ENCODE measurements at regions not wholly inside any gene's neighbourhood (a gene's known extent, or its start where the extent isn't known, plus 50 kb on each side); places are given as distances from the start of the nearest gene placed in this dataset.
A peak's percentile ranks its signal among the peaks of the same experiment; 100 is the strongest.
"Not testable (repeated sequence)": the region's sequence is repeated elsewhere in the genome, so short reads cannot be mapped to it uniquely, and the experiment has no call there.

DNA sequence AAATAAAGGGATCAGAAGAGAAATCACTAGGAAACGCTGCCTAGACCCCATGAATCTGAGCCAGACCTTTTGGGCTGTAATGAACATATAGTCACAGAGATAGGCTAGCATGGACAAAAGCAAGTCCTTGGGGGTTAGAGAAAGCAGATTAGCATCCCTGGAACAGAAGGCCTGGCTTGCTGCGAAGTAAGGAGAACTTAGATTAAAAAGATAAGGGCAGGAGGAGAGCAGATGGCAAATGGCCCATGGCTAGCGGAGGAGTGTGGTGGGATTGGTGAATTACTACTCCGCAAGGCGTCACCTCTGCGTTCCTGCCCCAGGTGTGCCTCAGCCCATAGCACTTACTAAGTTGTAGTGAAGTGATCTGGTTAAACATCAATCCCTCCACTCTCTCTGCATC is 92.3 kb upstream of the ZNF438 start:
- no peak for DNase-seq (ENCODE audit: low read depth, low spot score)

DNA sequence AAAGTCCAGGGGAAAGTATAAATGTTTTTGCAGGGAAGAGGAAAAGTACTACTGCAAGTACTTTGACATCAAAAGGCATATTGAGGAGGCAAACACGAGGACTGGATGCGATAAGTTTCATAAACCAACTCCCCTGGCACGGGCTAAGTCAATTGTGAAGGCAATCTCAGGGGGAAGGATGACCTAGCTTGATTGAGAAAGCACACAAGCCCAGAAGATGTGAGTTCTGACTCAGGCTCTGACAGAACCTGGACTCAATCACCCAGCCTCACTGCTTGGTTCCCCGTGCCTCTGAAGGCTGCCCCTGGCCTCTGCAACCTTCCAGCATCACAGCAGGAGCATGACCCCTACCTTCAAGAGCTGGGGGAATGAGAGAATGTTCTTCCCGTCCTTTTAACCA is 93.2 kb upstream of the ZNF438 start:
- DNase-seq (ENCODE audit: low read depth, low spot score) = no peak

GRCh38 chr10:31125789-31126188 is 94.1 kb upstream of the ZNF438 start:
- DNase-seq (ENCODE audit: low read depth, low spot score) = no peak

- DNase-seq (ENCODE audit: low read depth, low spot score) = no peak
Observed at GRCh38 chr10:31126593-31126992, 94.9 kb upstream of the ZNF438 start.

DNA sequence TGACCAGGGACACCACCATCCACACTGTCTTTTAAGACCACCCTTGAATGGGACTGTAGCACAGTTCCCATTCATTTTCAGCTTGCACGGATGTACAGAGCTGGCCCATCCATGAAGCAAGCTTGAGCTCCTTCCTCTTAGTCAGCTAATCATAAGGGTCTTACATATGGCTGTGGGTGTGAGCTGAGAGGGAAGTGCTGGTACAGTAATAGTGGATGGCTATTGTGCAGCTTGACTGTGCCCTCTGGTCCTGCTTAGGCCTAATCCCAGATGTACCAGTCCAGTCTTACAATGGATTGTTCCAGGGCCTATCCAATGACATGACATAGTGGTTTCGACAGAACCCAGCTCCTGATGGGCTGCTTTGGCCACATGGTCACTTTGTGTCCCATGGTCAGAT is 96.9 kb upstream of the ZNF438 start:
- no peak for DNase-seq (ENCODE audit: low read depth, low spot score)

- peak; percentile 62 for DNase-seq (ENCODE audit: low read depth, low spot score)
Observed at GRCh38 chr10:31129271-31129670, 97.6 kb upstream of the ZNF438 start.

GRCh38 chr10:31129880-31130405 is 98.3 kb upstream of the ZNF438 start:
- DNase-seq (ENCODE audit: low read depth, low spot score) = peak; percentile 20

- DNase-seq (ENCODE audit: low read depth, low spot score) = no peak
Observed at GRCh38 chr10:31130406-31130805, 98.7 kb upstream of the ZNF438 start.

GRCh38 chr10:31131251-31131650 is 99.6 kb upstream of the ZNF438 start:
- DNase-seq (ENCODE audit: low read depth, low spot score) = no peak

DNA sequence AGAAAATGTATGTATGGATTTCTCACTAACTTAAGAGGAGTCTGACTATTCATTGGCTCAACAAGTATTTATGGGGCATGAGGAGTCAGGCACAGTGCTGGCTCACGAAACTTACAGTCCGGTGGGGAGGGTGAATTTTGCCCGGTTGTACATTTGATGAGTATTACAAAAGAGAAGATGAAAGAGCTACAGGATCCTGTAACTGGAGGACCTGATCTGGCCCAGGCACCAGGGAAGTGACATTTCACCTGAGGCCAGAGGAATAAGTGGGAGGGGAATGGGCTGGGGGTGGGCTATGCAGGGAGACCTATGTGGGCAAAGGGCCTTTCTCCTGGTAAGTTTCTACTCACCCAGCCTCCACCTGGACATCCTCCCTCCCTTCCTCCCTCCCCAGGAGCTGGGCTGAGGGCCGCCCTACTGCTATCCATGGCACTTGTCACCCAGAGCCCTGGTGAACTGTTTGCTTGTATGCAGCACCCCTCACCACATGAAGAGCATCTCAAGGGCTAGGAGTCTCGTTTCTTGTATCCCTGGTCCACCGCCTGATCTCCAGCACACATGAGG is 101.1 kb upstream of the ZNF438 start:
- DNase-seq (ENCODE audit: low read depth, low spot score) = no peak

- DNase-seq (ENCODE audit: low read depth, low spot score) = no peak
Observed at GRCh38 chr10:31133251-31133791, 101.7 kb upstream of the ZNF438 start.

- peak; percentile 83 for DNase-seq (ENCODE audit: low read depth, low spot score)
Observed at GRCh38 chr10:31133792-31134310, 102.2 kb upstream of the ZNF438 start.

- peak; percentile 63 for DNase-seq (ENCODE audit: low read depth, low spot score)
Observed at GRCh38 chr10:31134311-31134952, 102.8 kb upstream of the ZNF438 start.

- DNase-seq (ENCODE audit: low read depth, low spot score) = no peak
Observed at GRCh38 chr10:31135171-31135570, 103.5 kb upstream of the ZNF438 start.

DNA sequence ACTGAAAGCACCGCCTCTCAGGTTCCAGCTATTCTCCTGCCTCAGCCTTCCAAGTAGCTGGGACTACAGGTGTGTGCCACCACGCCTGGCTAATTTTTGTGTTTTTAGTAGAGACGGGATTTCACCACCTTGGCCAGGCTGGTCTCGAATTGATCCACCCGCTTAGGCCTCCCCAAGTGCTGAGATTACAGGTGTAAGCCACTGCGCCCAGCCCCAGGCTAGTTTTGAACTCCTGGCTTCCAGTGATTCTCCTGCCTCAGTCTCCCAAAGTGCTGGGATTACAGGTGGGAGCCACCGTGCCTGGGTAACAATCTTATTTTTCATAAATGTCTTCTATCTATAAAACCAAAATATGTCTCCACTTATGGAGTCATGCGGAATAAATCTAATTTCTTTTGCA is 104.1 kb upstream of the ZNF438 start:
- not testable (repeated sequence) for DNase-seq (ENCODE audit: low read depth, low spot score)

GRCh38 chr10:31136386-31136785 is 104.7 kb upstream of the ZNF438 start:
- no peak for DNase-seq (ENCODE audit: low read depth, low spot score)

DNA sequence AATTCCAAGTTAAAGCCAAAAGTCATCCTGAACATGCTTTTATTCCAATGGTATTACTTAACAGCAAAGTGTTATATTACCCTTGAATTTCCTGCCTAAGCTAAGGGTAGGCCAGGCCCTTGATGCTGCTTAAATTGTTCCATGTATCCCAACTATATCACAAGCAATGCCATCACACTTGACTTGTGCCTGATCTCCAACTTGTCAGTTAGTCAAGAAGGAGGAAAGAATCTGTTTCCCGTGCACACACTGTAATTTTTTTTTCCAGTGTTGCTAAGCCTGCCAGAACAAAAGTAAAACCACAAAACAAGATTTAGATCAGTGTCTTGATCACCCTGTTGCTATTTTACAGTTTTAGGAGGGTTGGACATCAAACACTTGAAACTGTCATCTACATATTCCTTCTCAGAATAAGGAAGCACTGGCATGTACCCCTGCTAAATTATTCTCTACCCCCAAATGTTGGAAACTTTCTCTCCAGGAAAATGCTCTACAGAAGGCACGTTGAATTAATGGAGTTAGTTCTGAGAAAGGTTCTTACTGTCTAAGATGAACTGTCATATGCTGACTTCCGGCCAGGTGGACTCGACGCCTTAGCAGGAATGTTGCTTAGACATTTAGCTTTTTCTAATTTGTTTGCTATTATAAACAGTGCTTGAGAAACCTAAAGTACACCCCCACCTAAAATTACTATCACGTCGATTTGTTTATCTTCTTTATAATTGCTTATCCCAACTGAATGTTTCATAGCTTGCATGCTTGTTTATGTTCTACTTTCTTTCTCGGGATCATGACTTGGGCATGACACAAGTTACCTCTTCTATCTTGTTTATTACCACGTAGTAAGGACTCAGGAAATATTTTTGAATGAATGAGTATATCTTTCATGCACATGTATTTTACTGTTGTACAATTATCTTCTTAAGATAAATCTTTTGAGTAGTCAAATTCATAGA is 105.5 kb upstream of the ZNF438 start:
- DNase-seq (ENCODE audit: low read depth, low spot score) = no peak

DNA sequence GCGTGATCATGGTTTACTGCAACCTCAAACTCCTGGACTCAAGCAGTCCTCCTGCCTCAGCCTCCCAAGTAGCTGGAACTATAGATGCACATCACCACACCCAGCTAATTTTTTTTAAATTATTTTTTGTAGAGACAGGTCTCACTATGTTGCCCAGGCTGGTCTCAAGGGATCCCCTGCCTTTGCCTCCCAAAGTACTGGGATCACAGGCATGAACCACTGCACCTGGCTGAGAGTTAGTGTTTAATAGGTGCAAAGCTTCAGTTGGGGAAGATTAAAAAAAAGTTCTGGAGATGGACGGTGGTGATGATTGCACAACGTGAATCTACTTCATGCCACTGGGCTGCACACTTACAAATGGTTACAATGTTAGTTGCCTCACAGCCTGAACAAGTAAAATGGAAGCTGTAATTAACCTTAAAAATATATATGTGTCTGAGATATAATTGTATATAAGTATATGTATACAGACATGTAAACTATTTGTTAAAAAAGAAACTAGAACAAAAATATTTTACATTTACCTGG is 106.4 kb upstream of the ZNF438 start:
- no peak for DNase-seq (ENCODE audit: low read depth, low spot score)

DNA sequence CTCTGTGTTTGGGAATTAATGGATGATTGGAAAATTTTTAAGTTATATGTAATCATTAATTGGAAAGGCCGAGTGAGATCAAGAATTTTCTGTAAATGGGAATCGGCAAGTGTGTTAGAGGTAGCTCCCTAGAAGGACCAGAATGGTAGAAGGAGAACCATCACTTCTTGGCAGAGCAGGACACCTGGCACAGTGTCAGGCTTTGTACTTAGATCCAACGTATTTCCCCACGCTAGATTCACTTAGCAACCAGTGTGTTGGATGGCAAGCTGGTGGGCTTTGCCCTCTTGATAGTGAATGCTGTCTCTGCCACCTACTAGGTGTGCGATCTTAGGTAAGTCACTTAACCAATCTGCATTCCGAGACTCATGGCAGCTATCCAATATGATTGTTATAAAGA is 107.8 kb upstream of the ZNF438 start:
- no peak for DNase-seq (ENCODE audit: low read depth, low spot score)

DNA sequence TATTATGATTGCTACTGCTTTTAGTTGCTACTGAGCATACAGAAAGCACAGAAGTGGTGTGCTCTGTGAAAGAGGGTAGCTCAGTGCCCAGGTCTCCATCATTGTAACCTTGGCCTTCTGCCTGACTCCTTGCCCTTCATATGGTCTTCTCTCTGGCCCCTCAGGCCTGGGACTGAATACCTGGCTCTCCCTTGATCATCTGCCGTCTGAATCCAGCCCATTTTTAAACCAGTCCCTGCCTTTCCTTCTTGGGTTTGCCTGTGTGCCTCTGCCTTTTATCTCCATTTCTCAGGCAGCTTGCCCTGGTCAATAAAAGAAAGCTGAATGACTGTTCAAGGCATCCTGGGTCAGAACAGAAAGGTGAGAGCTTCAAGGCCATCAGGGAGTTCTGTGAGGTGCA is 109.1 kb upstream of the ZNF438 start:
- no peak for DNase-seq (ENCODE audit: low read depth, low spot score)

DNA sequence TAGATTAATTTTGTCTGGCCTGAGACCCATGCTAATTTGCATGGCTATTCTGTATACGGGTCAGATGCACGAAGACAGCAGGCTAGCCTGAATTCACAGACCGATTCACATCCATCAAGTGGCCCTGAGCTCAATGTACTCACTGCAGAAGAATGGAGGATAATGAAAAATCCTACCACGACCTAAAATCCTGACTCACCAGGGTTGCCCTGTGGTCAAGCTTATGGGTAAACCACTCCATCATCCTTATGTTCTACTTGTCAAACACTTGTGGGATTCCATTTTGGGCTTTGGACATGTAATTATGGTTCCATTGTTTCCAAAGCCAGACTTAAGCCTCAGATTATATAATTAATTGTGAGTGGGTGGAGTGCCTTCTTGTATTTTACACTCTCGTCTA is 110.4 kb upstream of the ZNF438 start:
- DNase-seq (ENCODE audit: low read depth, low spot score) = no peak
